ENCODE measurements at regions not wholly inside any gene's neighbourhood (a gene's known extent, or its start where the extent isn't known, plus 50 kb on each side); places are given as distances from the start of the nearest gene placed in this dataset.
"Not testable (repeated sequence)": the region's sequence is repeated elsewhere in the genome, so short reads cannot be mapped to it uniquely, and the experiment has no call there.

- DNase-seq: no peak
- no peak for ATAC-seq
Observed at GRCh38 chr1:103348136-103348535, 177.4 kb upstream of the RNPC3 start.

GRCh38 chr1:103344930-103345329 lies 180.6 kb upstream of the RNPC3 start:
- no peak for ATAC-seq
- DNase-seq: no peak

- ATAC-seq (no peak), DNase-seq (no peak)
Observed at GRCh38 chr1:103341377-103341880, 184.1 kb upstream of the RNPC3 start.

- DNase-seq (no peak), ATAC-seq (no peak)
Observed at GRCh38 chr1:103337779-103338178, 187.7 kb upstream of the RNPC3 start.

GRCh38 chr1:103336408-103336807 lies 189.1 kb upstream of the RNPC3 start:
- ATAC-seq: no peak
- DNase-seq: no peak

GRCh38 chr1:103333141-103333540 lies 192.4 kb upstream of the RNPC3 start:
- ATAC-seq: no peak
- DNase-seq: no peak

GRCh38 chr1:103327054-103327719 lies 198.3 kb upstream of the RNPC3 start:
- no peak for ATAC-seq
- no peak for DNase-seq

GRCh38 chr1:103326595-103326994 lies 198.9 kb upstream of the RNPC3 start:
- DNase-seq (no peak), ATAC-seq (no peak)

- ATAC-seq (no peak), DNase-seq (no peak)
Observed at GRCh38 chr1:103309786-103310185, 201.5 kb upstream of the COL11A1 start.

- no peak for ATAC-seq
- no peak for DNase-seq
Observed at GRCh38 chr1:103307751-103308150, 199.4 kb upstream of the COL11A1 start.

- ATAC-seq (no peak), DNase-seq (no peak)
Observed at GRCh38 chr1:103283841-103284669, 175.7 kb upstream of the COL11A1 start.

- DNase-seq (no peak), ATAC-seq (no peak)
Observed at GRCh38 chr1:103283371-103283770, 175.0 kb upstream of the COL11A1 start.

- DNase-seq (no peak), ATAC-seq (no peak)
Observed at GRCh38 chr1:103275725-103276124, 167.4 kb upstream of the COL11A1 start.

- DNase-seq (no peak), ATAC-seq (no peak)
Observed at GRCh38 chr1:103274886-103275285, 166.6 kb upstream of the COL11A1 start.

- no peak for ATAC-seq
- DNase-seq: no peak
Observed at GRCh38 chr1:103273106-103273505, 164.8 kb upstream of the COL11A1 start.

GRCh38 chr1:103271471-103271870 lies 163.1 kb upstream of the COL11A1 start:
- DNase-seq, ATAC-seq: not testable (repeated sequence)

GRCh38 chr1:103267893-103268292 lies 159.6 kb upstream of the COL11A1 start:
- ATAC-seq (no peak), DNase-seq (no peak)

- ATAC-seq (no peak), DNase-seq (no peak)
Observed at GRCh38 chr1:103267266-103267665, 158.9 kb upstream of the COL11A1 start.

GRCh38 chr1:103266036-103266435 lies 157.7 kb upstream of the COL11A1 start:
- DNase-seq (no peak), ATAC-seq (no peak)

GRCh38 chr1:103265551-103265950 lies 157.2 kb upstream of the COL11A1 start:
- ATAC-seq (no peak), DNase-seq (no peak)

- no peak for DNase-seq
- ATAC-seq: no peak
Observed at GRCh38 chr1:103259982-103260381, 151.7 kb upstream of the COL11A1 start.

- DNase-seq (no peak), ATAC-seq (no peak)
Observed at GRCh38 chr1:103256490-103256889, 148.2 kb upstream of the COL11A1 start.

GRCh38 chr1:103254691-103255090 lies 146.4 kb upstream of the COL11A1 start:
- no peak for ATAC-seq
- no peak for DNase-seq

GRCh38 chr1:103250441-103250861 lies 142.1 kb upstream of the COL11A1 start:
- no peak for DNase-seq

More at GRCh38 chr1:103250441-103250861, 142.1 kb upstream of the COL11A1 start:
- no peak for ATAC-seq
